HCT116 (cell line): ENCODE measurements at regions not wholly inside any gene's neighbourhood (a gene's known extent, or its start where the extent isn't known, plus 50 kb on each side); places are given as distances from the start of the nearest gene placed in this dataset.

Source experiments
- ATAC-seq: fragments of 200-7000 bp; cut with Tn5 transposase; 2 replicates; pipeline ENCODE4 v1.9.1; 2020; ENCODE audit warnings: mild to moderate bottlenecking, moderate library complexity
- BruUV-seq: library from RNA; stranded (reverse); fragments of 400-500 nt; replicated peaks from 2 replicates; lab custom pipeline; 2021; lab: Mats Ljungman, UMichigan
- CTCF ChIA-PET: fragments of 300-600 bp; sonication (Branson Sonifier 250); formaldehyde crosslinking; loops from one replicate; lab custom pipeline; 2021; ENCODE audit warnings: antibody characterized with exemption; lab: Charles Lee
- POLR2A ChIA-PET: fragments of 300-600, 350-600 bp; sonication (Branson Sonifier 250); formaldehyde crosslinking; loops from one replicate; lab custom pipeline; 2021; ENCODE audit warnings: antibody characterized with exemption; lab: Charles Lee
- RAD21 ChIA-PET, 2 experiments: fragments of 300-600 bp; sonication (Branson Sonifier 250); formaldehyde crosslinking; loops; one replicate each; lab custom pipeline; 2023; ENCODE audit warnings: low total read pairs in 2 of 2; ENCODE audit not compliant: uncharacterized antibody in 2 of 2, unreplicated experiment in 2 of 2, low non-redundant PET in 1 of 2; lab: Charles Lee
- DNase-seq: peaks from one replicate; pipeline ENCODE4 v3.0.0-alpha.2; 2010; ENCODE audit warnings: low read depth, low spot score
- H2AFZ ChIP-seq: fragments of 200-600 bp; shearing (Covaris generic), sonication (generic); 2 replicates; pipeline ENCODE4 v1.6.1; 2017; ENCODE audit warnings: low read depth, mixed run types, mixed read lengths, antibody characterized with exemption, low read length; ENCODE audit not compliant: poor library complexity, severe bottlenecking
- H3K27ac ChIP-seq: 2 replicates; pipeline ENCODE4 v1.5.1; 2012; ENCODE audit warnings: low read depth, low read length
- H3K27me3 ChIP-seq: fragments of 200-600 bp; sonication (generic); 2 replicates; pipeline ENCODE4 v1.6.1; 2016; ENCODE audit warnings: mixed run types, low read length, mixed read lengths; ENCODE audit not compliant: insufficient read depth
- H3K36me3 ChIP-seq, 2 experiments: fragments of 200-500 bp in 1 of 2; fragments of 200-600 bp in 1 of 2; sonication (Bioruptor generic) in 1 of 2; sonication (generic) in 1 of 2; 2 replicates each; pipeline versions ENCODE4 v1.5.1 to v1.6.1; 2014 to 2016; ENCODE audit warnings: low read length in 2 of 2, inconsistent platforms in 1 of 2, mixed read lengths in 1 of 2, mixed run types in 1 of 2; ENCODE audit not compliant: insufficient read depth in 2 of 2, control insufficient read depth in 1 of 2
- H3K4me1 ChIP-seq, 2 experiments: fragments of 200-600 bp in 1 of 2; sonication (generic) in 1 of 2; 2 replicates each; pipeline versions ENCODE4 v1.5.1 to v1.6.1; 2012 to 2017; ENCODE audit warnings: low read length in 2 of 2, inconsistent platforms in 1 of 2, mild to moderate bottlenecking in 1 of 2, mixed read lengths in 1 of 2, mixed run types in 1 of 2, moderate library complexity in 1 of 2; ENCODE audit not compliant: insufficient read depth in 2 of 2, control insufficient read depth in 1 of 2
- H3K4me2 ChIP-seq: fragments of 200-600 bp; sonication (generic); 2 replicates; pipeline ENCODE4 v1.6.1; 2017; ENCODE audit warnings: mixed run types, low read length, mixed read lengths
- H3K4me3 ChIP-seq, 2 experiments: fragments of 200-600 bp in 1 of 2; sonication (generic) in 1 of 2; replicated peaks in 1 of 2; 2 replicates each; pipeline ENCODE4 v1.5.1; 2011 to 2016; ENCODE audit warnings: low read length in 2 of 2, control low read depth in 1 of 2, low read depth in 1 of 2, mild to moderate bottlenecking in 1 of 2, mixed read lengths in 1 of 2, mixed run types in 1 of 2
- H3K79me2 ChIP-seq: fragments of 200-600 bp; sonication (generic); 2 replicates; pipeline ENCODE4 v1.6.1; 2017; ENCODE audit warnings: mild to moderate bottlenecking, mixed run types, low read length, moderate library complexity, mixed read lengths; ENCODE audit not compliant: insufficient read depth
- H3K9ac ChIP-seq: fragments of 200-600 bp; sonication (generic); 2 replicates; pipeline ENCODE4 v1.6.1; 2016; ENCODE audit warnings: low read length, mixed read lengths
- H3K9me2 ChIP-seq: fragments of 200-600 bp; sonication (generic), shearing (Covaris generic); 2 replicates; pipeline ENCODE4 v1.6.1; 2017; ENCODE audit warnings: mixed run types, mild to moderate bottlenecking, moderate library complexity; ENCODE audit not compliant: insufficient read depth
- H3K9me3 ChIP-seq, 2 experiments: fragments of 200-500 bp in 1 of 2; fragments of 200-600 bp in 1 of 2; sonication (Bioruptor generic) in 1 of 2; sonication (generic) in 1 of 2; 2 replicates each; pipeline ENCODE4 v1.6.1; 2014 to 2017; ENCODE audit warnings: low read length in 2 of 2, mixed read lengths in 2 of 2, inconsistent platforms in 1 of 2, low read depth in 1 of 2, mild to moderate bottlenecking in 1 of 2, mixed run types in 1 of 2, moderate library complexity in 1 of 2; ENCODE audit not compliant: control insufficient read depth in 1 of 2, insufficient read depth in 1 of 2
- H4K20me1 ChIP-seq: fragments of 200-600 bp; sonication (generic), shearing (Covaris generic); 2 replicates; pipeline ENCODE4 v1.6.1; 2017; ENCODE audit warnings: mixed run types, mild to moderate bottlenecking, moderate library complexity; ENCODE audit not compliant: insufficient read depth
- ATF3 ChIP-seq: IDR thresholded peaks from 2 replicates; pipeline ENCODE4 v1.6.1; 2012
- CBX3 ChIP-seq: IDR thresholded peaks from 2 replicates; pipeline ENCODE4 v1.6.1; 2012; ENCODE audit warnings: low read depth
- CEBPB ChIP-seq: IDR thresholded peaks from 2 replicates; pipeline ENCODE4 v1.6.1; 2012; ENCODE audit warnings: low read depth
- CTCF ChIP-seq, 3 experiments: fragments of 200-600 bp in 1 of 3; sonication (generic) in 1 of 3; IDR thresholded peaks in 2 of 3; conservative IDR thresholded peaks in 1 of 3; 2 replicates each; pipeline ENCODE4 v1.5.1; 2012 to 2017; ENCODE audit warnings: low read depth in 2 of 3, low read length in 2 of 3, antibody characterized with exemption in 1 of 3, borderline replicate concordance in 1 of 3, control low read depth in 1 of 3, mild to moderate bottlenecking in 1 of 3, mixed read lengths in 1 of 3, mixed run types in 1 of 3, moderate library complexity in 1 of 3; ENCODE audit not compliant: insufficient read depth in 1 of 3
- EGR1 ChIP-seq: IDR thresholded peaks from 2 replicates; pipeline ENCODE4 v1.6.1; 2012; ENCODE audit warnings: low read depth
- ELF1 ChIP-seq: IDR thresholded peaks from 2 replicates; pipeline ENCODE4 v1.6.1; 2012; ENCODE audit warnings: low read depth, borderline replicate concordance
- EZH2 ChIP-seq: fragments of 200-600 bp; sonication (generic); IDR thresholded peaks from 2 replicates; pipeline ENCODE4 v1.6.1; 2017; ENCODE audit warnings: antibody characterized with exemption, mixed run types
- FOSL1 ChIP-seq: IDR thresholded peaks from 2 replicates; pipeline ENCODE4 v1.6.1; 2012; ENCODE audit warnings: low read depth
- MAX ChIP-seq: IDR thresholded peaks from 2 replicates; pipeline ENCODE4 v1.6.1; 2012
- POLR2A ChIP-seq: IDR thresholded peaks from 2 replicates; pipeline ENCODE4 v1.7.0; 2011; ENCODE audit warnings: borderline replicate concordance; ENCODE audit not compliant: insufficient read depth, insufficient read length; ENCODE audit errors: extremely low read depth
- SIN3A ChIP-seq: IDR thresholded peaks from 2 replicates; pipeline ENCODE4 v1.6.1; 2012; ENCODE audit warnings: low read depth
- SP1 ChIP-seq: IDR thresholded peaks from 2 replicates; pipeline ENCODE4 v1.6.1; 2012; ENCODE audit warnings: low read depth
- TCF7L2 ChIP-seq: IDR thresholded peaks from 2 replicates; pipeline ENCODE4 v1.7.0; 2011; ENCODE audit warnings: borderline replicate concordance, inconsistent platforms; ENCODE audit not compliant: insufficient read depth, insufficient read length; ENCODE audit errors: extremely low read depth
- YY1 ChIP-seq: IDR thresholded peaks from 2 replicates; pipeline ENCODE4 v1.6.1; 2011; ENCODE audit warnings: low read length, low read depth, moderate library complexity, mild to moderate bottlenecking; ENCODE audit not compliant: insufficient replicate concordance; ENCODE audit errors: extremely low read depth
- ZBTB33 ChIP-seq: IDR thresholded peaks from 2 replicates; pipeline ENCODE4 v1.6.1; 2011; ENCODE audit warnings: mild to moderate bottlenecking, low read length, moderate library complexity; ENCODE audit not compliant: insufficient replicate concordance; ENCODE audit errors: extremely low read depth
- ZNF274 ChIP-seq: fragments of 200-500 bp; sonication (Bioruptor generic); IDR thresholded peaks from 2 replicates; pipeline ENCODE4 v1.6.1; 2014; ENCODE audit warnings: mild to moderate bottlenecking, low read depth, low read length, inconsistent platforms
- intact Hi-C: fragments of 100-400 bp; cut with micrococcal nuclease; formaldehyde crosslinking; loops from 2 replicates; pipeline ENCODE4 v1.10.0; 2022

GRCh38 chr15:81948222-81948621, 97.6 kb downstream of the MEX3B start:
- no peak overlapping the region for H3K4me2 ChIP-seq
- intact Hi-C loops: no loop called here
- H3K4me1 ChIP-seq: no peaks in the 10 kb centered on the region
- DNase-seq (no peak), ATAC-seq (no peak)
- RAD21 ChIA-PET: no interaction called here
- no peaks in the 10 kb centered on the region for H3K36me3 ChIP-seq
- CTCF ChIA-PET: no interaction called here
- no TSS peak for BruUV-seq
- no peak overlapping the region for H2AFZ ChIP-seq
- H3K79me2 ChIP-seq: no peaks in the 10 kb centered on the region
- no peak overlapping the region for H3K4me3 ChIP-seq
- TF ChIP-seq SP1: no peak
- no peak for TF ChIP-seq ZNF274
- no peak for TF ChIP-seq FOSL1
- no peak for TF ChIP-seq EZH2
- no peak for TF ChIP-seq EGR1
- no peak for TF ChIP-seq SIN3A
- TF ChIP-seq ELF1: no peak
- no peak for TF ChIP-seq MAX
- TF ChIP-seq YY1: no peak
- no peak for TF ChIP-seq POLR2A
- TF ChIP-seq ATF3: no peak
- TF ChIP-seq ZBTB33: no peak
- TF ChIP-seq TCF7L2: no peak
- TF ChIP-seq CEBPB: no peak
- no peak for TF ChIP-seq CTCF (IDR thresholded peaks at IDR 0.05 in 2 of 3, conservative IDR thresholded peaks at IDR 0.05 in 1 of 3; ENCODE audit: borderline replicate concordance in 1 of 3, insufficient read depth in 1 of 3, low read depth in 2 of 3, low read length in 2 of 3)
- no peak for TF ChIP-seq CBX3
- H3K9ac ChIP-seq: no peak overlapping the region
- POLR2A ChIA-PET: no interaction called here
- H3K27ac ChIP-seq: no peak overlapping the region
- H3K9me3 ChIP-seq: no peaks in the 10 kb centered on the region
- H3K27me3 ChIP-seq: no peaks in the 10 kb centered on the region
- no peaks in the 10 kb centered on the region for H4K20me1 ChIP-seq
- no peaks in the 10 kb centered on the region for H3K9me2 ChIP-seq
